HFF-Myc (cell line): ENCODE measurements at regions not wholly inside any gene's neighbourhood (a gene's known extent, or its start where the extent isn't known, plus 50 kb on each side); places are given as distances from the start of the nearest gene placed in this dataset.

Experiments
- DNase-seq: peaks from one replicate; pipeline ENCODE4 v3.0.0-alpha.2; 2011; ENCODE audit warnings: low read depth; ENCODE audit errors: extremely low read depth
- H3K4me3 ChIP-seq: replicated peaks from 2 replicates; pipeline ENCODE4 v1.5.1; 2011; ENCODE audit warnings: low read depth, mild to moderate bottlenecking, control low read depth, low read length
- CTCF ChIP-seq: IDR thresholded peaks from 2 replicates; pipeline ENCODE4 v1.5.1; 2012; ENCODE audit warnings: mild to moderate bottlenecking, low read depth, low read length, control low read depth; ENCODE audit errors: missing control alignments

- H3K4me3 ChIP-seq = no peak overlapping the region
- no peak for DNase-seq
- TF ChIP-seq CTCF = no peak
These were observed 97.9 kb upstream of the EEF1E1 start for GRCh38 chr6:8200255-8200654.

DNA sequence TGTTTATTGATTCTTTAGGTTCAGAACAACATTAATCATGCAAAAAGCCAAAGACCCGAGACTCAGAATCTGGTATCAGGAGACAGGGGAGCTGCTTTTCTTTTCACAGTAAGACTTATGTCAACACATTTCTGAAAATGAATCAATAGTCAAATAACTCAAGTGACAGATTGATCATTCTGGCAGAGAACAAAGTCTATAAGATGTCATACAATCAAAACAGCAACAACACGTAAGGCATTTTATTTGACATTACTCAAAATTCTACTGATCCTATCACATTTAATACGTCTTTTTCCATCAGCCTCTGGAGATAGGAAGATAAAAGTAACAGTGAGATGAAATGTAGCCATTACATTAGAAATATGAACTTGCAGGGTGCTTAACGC, 93.4 kb upstream of the EEF1E1 start:
- no peak for DNase-seq
- no peak overlapping the region for H3K4me3 ChIP-seq
- no peak for TF ChIP-seq CTCF

- H3K4me3 ChIP-seq = no peak overlapping the region
- no peak for TF ChIP-seq CTCF
- no peak for DNase-seq
These were observed 92.8 kb upstream of the EEF1E1 start for GRCh38 chr6:8195040-8195713.

- no peak overlapping the region for H3K4me3 ChIP-seq
- no peak for TF ChIP-seq CTCF
- DNase-seq = no peak
These were observed 92.1 kb upstream of the EEF1E1 start for GRCh38 chr6:8194490-8194889.

GRCh38 chr6:8193541-8193940, 91.2 kb upstream of the EEF1E1 start:
- no peak overlapping the region for H3K4me3 ChIP-seq
- DNase-seq = no peak
- TF ChIP-seq CTCF = no peak

GRCh38 chr6:8192597-8192996, 90.2 kb upstream of the EEF1E1 start:
- TF ChIP-seq CTCF = no peak
- H3K4me3 ChIP-seq = no peak overlapping the region
- no peak for DNase-seq

DNA sequence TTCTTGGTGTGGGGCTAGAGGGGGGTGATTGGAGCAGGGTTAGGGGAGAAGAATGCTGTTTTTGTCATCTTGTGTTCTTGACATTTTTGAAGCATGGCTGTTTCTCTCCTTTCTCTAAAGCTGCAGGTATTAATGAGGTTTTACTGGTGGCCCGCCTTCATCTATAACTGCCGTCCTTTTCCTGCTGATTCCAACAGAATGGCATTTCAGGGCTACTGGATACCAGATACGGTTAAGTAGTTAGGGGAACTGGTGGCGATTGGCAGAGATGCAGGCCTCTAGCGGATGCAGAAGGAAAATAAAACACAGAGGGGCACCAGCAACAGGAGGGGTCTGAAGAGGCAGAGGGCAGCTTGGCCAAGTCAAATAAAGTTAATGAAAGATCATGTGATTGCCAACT, 89.7 kb upstream of the EEF1E1 start:
- no peak overlapping the region for H3K4me3 ChIP-seq
- no peak for TF ChIP-seq CTCF
- no peak for DNase-seq
